Chondrocyte (in vitro differentiated cells): ENCODE measurements at regions not wholly inside any gene's neighbourhood (a gene's known extent, or its start where the extent isn't known, plus 50 kb on each side); places are given as distances from the start of the nearest gene placed in this dataset.

Experiments used
- DNase-seq: peaks from one replicate; pipeline ENCODE4 v3.0.0; 2021; ENCODE audit warnings: mixed read lengths, low spot score
- H3K27ac Mint-ChIP-seq: one replicate; pipeline ENCODE4 v1.8.0; 2021; ENCODE audit warnings: mild to moderate bottlenecking, moderate library complexity, mixed read lengths; ENCODE audit not compliant: unreplicated experiment
- H3K27me3 Mint-ChIP-seq: 2 replicates; pipeline ENCODE4 v1.8.0; 2021; ENCODE audit warnings: low read depth, mixed read lengths
- H3K36me3 Mint-ChIP-seq: 2 replicates; pipeline ENCODE4 v1.8.0; 2021; ENCODE audit warnings: low read depth, mixed read lengths
- H3K4me1 Mint-ChIP-seq: 2 replicates; pipeline ENCODE4 v1.8.0; 2021; ENCODE audit warnings: low read depth, mild to moderate bottlenecking, mixed read lengths
- H3K4me3 Mint-ChIP-seq: one replicate; pipeline ENCODE4 v1.8.0; 2021; ENCODE audit warnings: mild to moderate bottlenecking, moderate library complexity, mixed read lengths; ENCODE audit not compliant: unreplicated experiment
- H3K9me3 Mint-ChIP-seq: 2 replicates; pipeline ENCODE4 v1.8.0; 2021; ENCODE audit warnings: low read depth, mixed read lengths
- TF ChIP-seq, protein P1 (sequence below): fragments of 200-600 bp; sonication (generic); IDR thresholded peaks from 2 replicates; pipeline ENCODE4 v1.5.0; 2021; ENCODE audit warnings: antibody characterized with exemption, mild to moderate bottlenecking, moderate library complexity

- no peak overlapping the region for H3K27ac Mint-ChIP-seq
- no peak overlapping the region for H3K4me3 Mint-ChIP-seq
- TF ChIP-seq, protein P1, sequence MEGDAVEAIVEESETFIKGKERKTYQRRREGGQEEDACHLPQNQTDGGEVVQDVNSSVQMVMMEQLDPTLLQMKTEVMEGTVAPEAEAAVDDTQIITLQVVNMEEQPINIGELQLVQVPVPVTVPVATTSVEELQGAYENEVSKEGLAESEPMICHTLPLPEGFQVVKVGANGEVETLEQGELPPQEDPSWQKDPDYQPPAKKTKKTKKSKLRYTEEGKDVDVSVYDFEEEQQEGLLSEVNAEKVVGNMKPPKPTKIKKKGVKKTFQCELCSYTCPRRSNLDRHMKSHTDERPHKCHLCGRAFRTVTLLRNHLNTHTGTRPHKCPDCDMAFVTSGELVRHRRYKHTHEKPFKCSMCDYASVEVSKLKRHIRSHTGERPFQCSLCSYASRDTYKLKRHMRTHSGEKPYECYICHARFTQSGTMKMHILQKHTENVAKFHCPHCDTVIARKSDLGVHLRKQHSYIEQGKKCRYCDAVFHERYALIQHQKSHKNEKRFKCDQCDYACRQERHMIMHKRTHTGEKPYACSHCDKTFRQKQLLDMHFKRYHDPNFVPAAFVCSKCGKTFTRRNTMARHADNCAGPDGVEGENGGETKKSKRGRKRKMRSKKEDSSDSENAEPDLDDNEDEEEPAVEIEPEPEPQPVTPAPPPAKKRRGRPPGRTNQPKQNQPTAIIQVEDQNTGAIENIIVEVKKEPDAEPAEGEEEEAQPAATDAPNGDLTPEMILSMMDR, result no peak
- peaks cover 8% of the 10 kb centered on the region for H3K4me1 Mint-ChIP-seq
- DNase-seq, result no peak
- H3K27me3 Mint-ChIP-seq, result peaks cover 28% of the 10 kb centered on the region
- peaks cover 8% of the 10 kb centered on the region for H3K9me3 Mint-ChIP-seq
- H3K36me3 Mint-ChIP-seq, result peaks cover 1% of the 10 kb centered on the region
Observed at GRCh38 chr2:7429733-7430132, 512.5 kb downstream of the RNF144A start.

DNA sequence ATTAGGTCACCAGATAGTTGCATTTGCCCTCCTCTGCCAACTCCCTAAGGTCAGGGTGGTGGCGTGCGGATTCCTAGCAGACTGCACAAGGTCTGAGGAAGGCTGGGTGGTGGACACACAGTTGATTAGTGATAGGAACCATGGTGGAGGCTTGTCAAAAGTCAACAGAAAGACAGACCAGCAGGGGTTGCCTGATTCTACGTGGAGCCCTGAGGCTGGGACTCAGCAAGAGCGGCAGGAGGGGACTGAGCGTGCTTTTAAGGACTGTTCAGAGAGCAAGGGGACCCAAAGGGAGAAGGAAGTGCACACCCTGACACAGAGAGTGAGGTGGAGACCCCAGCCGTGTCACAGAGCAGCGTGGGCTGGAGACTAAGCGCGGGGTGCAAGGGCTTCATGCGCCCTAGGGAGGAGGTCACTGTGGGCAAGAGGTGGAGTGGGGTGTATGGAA lies 513.2 kb downstream of the RNF144A start:
- Mint-ChIP-seq H3K27ac (no peak overlapping the region), H3K36me3 (peaks cover 1% of the 10 kb centered on the region), H3K9me3 (peaks cover 8% of the 10 kb centered on the region), H3K27me3 (peaks cover 24% of the 10 kb centered on the region), H3K4me1 (peaks cover 8% of the 10 kb centered on the region), H3K4me3 (peak overlapping the region; percentile 67)
- no peak for DNase-seq
- TF ChIP-seq, protein P1, result no peak

- Mint-ChIP-seq H3K9me3 (peaks cover 8% of the 10 kb centered on the region), H3K27me3 (peaks cover 25% of the 10 kb centered on the region), H3K27ac (no peak overlapping the region), H3K36me3 (peaks cover 1% of the 10 kb centered on the region), H3K4me3 (peak overlapping the region; percentile 67), H3K4me1 (peaks cover 8% of the 10 kb centered on the region)
- TF ChIP-seq, protein P1, result no peak
- no peak for DNase-seq
Observed at GRCh38 chr2:7430869-7431641, 513.8 kb downstream of the RNF144A start.

GRCh38 chr2:7432436-7432835 lies 515.2 kb downstream of the RNF144A start:
- TF ChIP-seq, protein P1, result no peak
- Mint-ChIP-seq H3K9me3 (peaks cover 8% of the 10 kb centered on the region), H3K4me1 (peaks cover 4% of the 10 kb centered on the region), H3K36me3 (peaks cover 1% of the 10 kb centered on the region), H3K27ac (no peak overlapping the region), H3K4me3 (no peak overlapping the region), H3K27me3 (peaks cover 24% of the 10 kb centered on the region)
- no peak for DNase-seq

DNA sequence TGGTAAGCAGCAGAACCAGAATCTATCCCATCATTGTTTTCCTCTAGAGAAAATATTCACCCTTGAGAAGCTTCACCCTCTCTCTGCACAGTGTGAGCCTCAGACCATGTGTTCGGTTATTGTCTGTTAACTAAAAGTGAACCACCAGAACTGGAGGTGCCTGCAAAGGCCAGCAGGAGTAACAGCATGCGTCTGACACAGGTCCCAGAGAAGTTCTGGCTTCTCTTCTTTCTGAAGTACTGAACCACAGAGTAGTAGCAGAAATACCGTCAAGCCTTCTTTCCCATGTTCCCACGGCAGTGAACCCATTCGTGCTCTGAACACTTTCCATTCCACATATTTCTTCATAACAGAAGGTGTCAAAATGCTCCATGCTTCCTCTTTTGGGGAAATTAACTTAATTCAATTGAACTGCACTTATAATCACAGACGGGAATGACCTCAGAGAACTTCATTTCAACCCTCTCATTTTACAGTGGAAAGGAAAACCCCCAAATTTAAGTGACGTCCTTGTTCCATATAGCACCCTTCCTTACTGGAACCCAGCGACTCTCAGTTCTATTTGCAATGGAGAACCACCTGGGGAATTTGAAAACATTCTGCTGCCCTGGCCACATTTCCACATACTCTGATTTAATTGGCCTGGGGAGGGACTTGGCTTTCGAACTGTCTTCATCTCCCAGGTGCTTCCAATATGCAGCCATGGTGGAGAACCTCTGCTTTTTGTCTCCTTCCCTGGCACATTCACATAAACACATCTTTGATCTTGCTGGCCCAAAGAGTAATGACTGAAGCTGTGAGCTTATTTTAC lies 519.1 kb downstream of the RNF144A start:
- DNase-seq, result no peak
- peaks cover 8% of the 10 kb centered on the region for H3K9me3 Mint-ChIP-seq
- H3K27ac Mint-ChIP-seq, result no peak overlapping the region
- H3K4me3 Mint-ChIP-seq, result no peak overlapping the region
- no peaks in the 10 kb centered on the region for H3K4me1 Mint-ChIP-seq
- peaks cover 4% of the 10 kb centered on the region for H3K27me3 Mint-ChIP-seq
- TF ChIP-seq, protein P1, result no peak
- H3K36me3 Mint-ChIP-seq, result peaks cover 1% of the 10 kb centered on the region
